Vagina (tissue), 2 donors: ENCODE measurements at regions not wholly inside any gene's neighbourhood (a gene's known extent, or its start where the extent isn't known, plus 50 kb on each side); places are given as distances from the start of the nearest gene placed in this dataset.

Experiments
- POLR2A ChIP-seq, 2 donors: fragments of 450-650 bp; IDR thresholded peaks; one replicate each; pipeline ENCODE4 v1.6.1; 2017; ENCODE audit warnings: antibody characterized with exemption in 2 of 2, mild to moderate bottlenecking in 2 of 2, moderate library complexity in 2 of 2
- POLR2AphosphoS5 ChIP-seq, 2 donors: sonication (generic); formaldehyde crosslinking; IDR thresholded peaks; one replicate each; pipeline ENCODE4 v1.9.0; 2017; ENCODE audit warnings: antibody characterized with exemption in 2 of 2, mild to moderate bottlenecking in 2 of 2, low read depth in 1 of 2; ENCODE audit not compliant: insufficient read depth in 1 of 2
- TF ChIP-seq, protein P1 (sequence below), 3 experiments: fragments of 450-650 bp in 2 of 3; fragments of 200-600 bp in 1 of 3; sonication (generic) in 1 of 3; IDR thresholded peaks; one replicate each; pipeline ENCODE4 v1.5.1; 2017 to 2019; ENCODE audit warnings: antibody characterized with exemption in 3 of 3, mild to moderate bottlenecking in 2 of 3, moderate library complexity in 2 of 3

DNA sequence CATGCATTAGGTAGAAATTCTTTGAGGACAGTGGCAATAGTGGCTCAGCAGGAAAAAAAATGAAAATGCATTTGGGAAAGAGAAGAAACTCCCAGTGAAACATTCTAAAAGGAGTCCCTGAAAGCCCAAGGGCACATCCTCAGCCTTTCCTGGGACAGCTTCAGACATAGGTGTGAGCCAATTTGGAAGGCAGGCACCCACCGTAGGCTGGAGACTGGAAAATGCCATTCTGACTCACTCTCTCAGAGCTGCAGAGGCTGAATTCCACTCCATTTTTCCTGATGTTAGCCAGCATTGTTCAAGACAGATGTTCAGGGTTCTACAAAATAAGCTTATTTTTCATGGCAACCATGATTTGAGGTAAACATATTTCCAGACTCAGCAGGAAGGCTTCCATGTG lies 379.0 kb upstream of the FZD8 start:
- TF ChIP-seq, protein P1, sequence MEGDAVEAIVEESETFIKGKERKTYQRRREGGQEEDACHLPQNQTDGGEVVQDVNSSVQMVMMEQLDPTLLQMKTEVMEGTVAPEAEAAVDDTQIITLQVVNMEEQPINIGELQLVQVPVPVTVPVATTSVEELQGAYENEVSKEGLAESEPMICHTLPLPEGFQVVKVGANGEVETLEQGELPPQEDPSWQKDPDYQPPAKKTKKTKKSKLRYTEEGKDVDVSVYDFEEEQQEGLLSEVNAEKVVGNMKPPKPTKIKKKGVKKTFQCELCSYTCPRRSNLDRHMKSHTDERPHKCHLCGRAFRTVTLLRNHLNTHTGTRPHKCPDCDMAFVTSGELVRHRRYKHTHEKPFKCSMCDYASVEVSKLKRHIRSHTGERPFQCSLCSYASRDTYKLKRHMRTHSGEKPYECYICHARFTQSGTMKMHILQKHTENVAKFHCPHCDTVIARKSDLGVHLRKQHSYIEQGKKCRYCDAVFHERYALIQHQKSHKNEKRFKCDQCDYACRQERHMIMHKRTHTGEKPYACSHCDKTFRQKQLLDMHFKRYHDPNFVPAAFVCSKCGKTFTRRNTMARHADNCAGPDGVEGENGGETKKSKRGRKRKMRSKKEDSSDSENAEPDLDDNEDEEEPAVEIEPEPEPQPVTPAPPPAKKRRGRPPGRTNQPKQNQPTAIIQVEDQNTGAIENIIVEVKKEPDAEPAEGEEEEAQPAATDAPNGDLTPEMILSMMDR (IDR thresholded peaks at IDR 0.05): no peak
- TF ChIP-seq POLR2A (IDR thresholded peaks at IDR 0.05) (no peak), POLR2AphosphoS5 (IDR thresholded peaks at IDR 0.05; ENCODE audit: insufficient read depth in 1 of 2, low read depth in 1 of 2) (no peak)
